ENCODE measurements at regions not wholly inside any gene's neighbourhood (a gene's known extent, or its start where the extent isn't known, plus 50 kb on each side); places are given as distances from the start of the nearest gene placed in this dataset.
"Not testable (repeated sequence)": the region's sequence is repeated elsewhere in the genome, so short reads cannot be mapped to it uniquely, and the experiment has no call there.

DNA sequence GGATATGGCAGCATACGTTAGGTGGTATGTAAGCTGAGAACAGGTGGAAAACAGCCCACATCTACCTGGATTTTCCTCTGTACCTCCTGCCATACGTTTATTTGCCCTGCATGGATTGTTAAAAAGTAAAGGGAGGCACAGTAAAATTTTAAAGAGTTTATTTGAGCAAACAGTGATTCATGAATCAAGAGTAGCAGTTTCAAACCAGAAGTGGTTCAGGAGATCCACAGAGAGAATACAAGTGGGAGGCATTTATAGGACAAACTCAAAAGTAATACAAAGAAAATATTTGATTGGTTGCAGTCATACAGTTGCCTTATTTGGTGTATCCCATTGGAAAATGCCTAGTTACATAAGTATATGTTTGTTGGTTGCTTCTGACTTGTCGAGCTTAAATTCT, 117.6 kb downstream of the FAM170A start:
- DNase-seq, result no peak
- no peak for TF ChIP-seq POLR2A (IDR thresholded peaks at IDR 0.05)
- TF ChIP-seq, protein P1, sequence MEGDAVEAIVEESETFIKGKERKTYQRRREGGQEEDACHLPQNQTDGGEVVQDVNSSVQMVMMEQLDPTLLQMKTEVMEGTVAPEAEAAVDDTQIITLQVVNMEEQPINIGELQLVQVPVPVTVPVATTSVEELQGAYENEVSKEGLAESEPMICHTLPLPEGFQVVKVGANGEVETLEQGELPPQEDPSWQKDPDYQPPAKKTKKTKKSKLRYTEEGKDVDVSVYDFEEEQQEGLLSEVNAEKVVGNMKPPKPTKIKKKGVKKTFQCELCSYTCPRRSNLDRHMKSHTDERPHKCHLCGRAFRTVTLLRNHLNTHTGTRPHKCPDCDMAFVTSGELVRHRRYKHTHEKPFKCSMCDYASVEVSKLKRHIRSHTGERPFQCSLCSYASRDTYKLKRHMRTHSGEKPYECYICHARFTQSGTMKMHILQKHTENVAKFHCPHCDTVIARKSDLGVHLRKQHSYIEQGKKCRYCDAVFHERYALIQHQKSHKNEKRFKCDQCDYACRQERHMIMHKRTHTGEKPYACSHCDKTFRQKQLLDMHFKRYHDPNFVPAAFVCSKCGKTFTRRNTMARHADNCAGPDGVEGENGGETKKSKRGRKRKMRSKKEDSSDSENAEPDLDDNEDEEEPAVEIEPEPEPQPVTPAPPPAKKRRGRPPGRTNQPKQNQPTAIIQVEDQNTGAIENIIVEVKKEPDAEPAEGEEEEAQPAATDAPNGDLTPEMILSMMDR (IDR thresholded peaks at IDR 0.05), result no peak
- Histone ChIP-seq H3K36me3 (no peaks in the 10 kb centered on the region), H3K27me3 (no peaks in the 10 kb centered on the region), H3K4me3 (no peak overlapping the region), H3K27ac (no peak overlapping the region), H3K4me1 (no peaks in the 10 kb centered on the region), H3K9me3 (no peaks in the 10 kb centered on the region)
- intact Hi-C loops (cut with DNase I; ENCODE audit: low total_unique reads), result no loop called here

DNA sequence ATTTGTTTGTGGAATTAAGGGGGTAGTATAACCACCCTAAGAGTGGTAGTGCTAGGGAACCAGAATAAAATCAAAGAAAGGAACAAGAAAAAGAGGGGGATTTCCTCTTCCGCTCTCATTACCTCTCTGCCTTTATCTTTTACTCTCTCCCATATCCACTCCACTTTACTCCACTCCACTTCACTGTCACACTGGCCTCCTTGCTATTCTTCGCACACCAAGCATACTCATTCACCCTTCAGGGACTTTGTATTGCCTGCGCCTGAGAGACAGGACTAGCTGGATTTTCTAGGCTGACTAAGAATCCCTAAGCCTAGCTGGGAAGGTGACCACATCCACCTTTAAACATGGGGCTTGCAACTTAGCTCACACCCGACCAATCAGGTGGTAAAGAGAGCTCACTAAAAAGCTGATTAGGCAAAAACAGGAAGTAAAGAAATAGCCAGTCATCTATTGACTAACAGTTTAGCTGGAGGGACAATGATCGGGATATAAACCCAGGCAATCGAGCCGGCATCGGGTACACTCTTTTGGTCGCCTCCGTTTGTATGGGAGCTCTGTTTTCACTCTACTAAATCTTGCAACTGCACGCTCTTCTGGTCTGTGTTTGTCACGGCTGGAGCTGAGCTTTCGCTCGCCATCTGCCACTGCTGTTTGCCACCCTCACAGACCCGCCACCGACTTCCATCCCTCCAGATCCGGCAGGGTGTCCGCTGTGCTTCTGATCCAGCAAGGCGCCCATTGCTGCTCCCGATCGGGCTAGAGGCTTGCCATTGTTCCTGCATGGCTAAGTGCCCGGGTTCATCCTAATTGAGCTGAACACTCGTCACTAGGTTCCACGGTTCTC, 121.8 kb downstream of the FAM170A start:
- no peaks in the 10 kb centered on the region for H3K27me3 ChIP-seq
- intact Hi-C loops (cut with DNase I; ENCODE audit: low total_unique reads), result no loop called here
- no peak for DNase-seq
- TF ChIP-seq POLR2A (IDR thresholded peaks at IDR 0.05), result no peak
- TF ChIP-seq, protein P1 (IDR thresholded peaks at IDR 0.05), result no peak
- no peaks in the 10 kb centered on the region for H3K4me1 ChIP-seq
- H3K4me3 ChIP-seq, result no peak overlapping the region
- H3K27ac ChIP-seq, result no peak overlapping the region
- no peaks in the 10 kb centered on the region for H3K36me3 ChIP-seq
- no peaks in the 10 kb centered on the region for H3K9me3 ChIP-seq

DNA sequence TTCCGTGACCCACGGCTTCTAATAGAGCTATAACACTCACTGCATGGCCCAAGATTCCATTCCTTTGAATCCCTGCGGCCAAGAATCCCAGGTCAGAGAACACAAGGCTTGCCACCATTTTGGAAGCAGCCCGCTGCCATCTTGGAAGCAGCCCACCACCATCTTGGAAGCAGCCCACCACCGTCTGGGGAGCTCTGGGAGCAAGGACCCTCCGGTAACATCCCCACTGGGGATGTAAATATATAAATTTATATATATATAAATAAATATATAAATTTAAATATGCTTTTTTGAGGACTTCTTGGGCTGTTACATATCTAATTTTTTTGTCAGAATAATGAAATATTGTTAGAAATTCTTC, 122.4 kb downstream of the FAM170A start:
- no peak overlapping the region for H3K27ac ChIP-seq
- H3K9me3 ChIP-seq, result no peaks in the 10 kb centered on the region
- DNase-seq, result no peak
- H3K27me3 ChIP-seq, result no peaks in the 10 kb centered on the region
- H3K4me3 ChIP-seq, result no peak overlapping the region
- no peaks in the 10 kb centered on the region for H3K4me1 ChIP-seq
- no peaks in the 10 kb centered on the region for H3K36me3 ChIP-seq
- intact Hi-C loops (cut with DNase I; ENCODE audit: low total_unique reads), result no loop called here
- TF ChIP-seq POLR2A (IDR thresholded peaks at IDR 0.05), result no peak
- TF ChIP-seq, protein P1 (IDR thresholded peaks at IDR 0.05), result no peak

DNA sequence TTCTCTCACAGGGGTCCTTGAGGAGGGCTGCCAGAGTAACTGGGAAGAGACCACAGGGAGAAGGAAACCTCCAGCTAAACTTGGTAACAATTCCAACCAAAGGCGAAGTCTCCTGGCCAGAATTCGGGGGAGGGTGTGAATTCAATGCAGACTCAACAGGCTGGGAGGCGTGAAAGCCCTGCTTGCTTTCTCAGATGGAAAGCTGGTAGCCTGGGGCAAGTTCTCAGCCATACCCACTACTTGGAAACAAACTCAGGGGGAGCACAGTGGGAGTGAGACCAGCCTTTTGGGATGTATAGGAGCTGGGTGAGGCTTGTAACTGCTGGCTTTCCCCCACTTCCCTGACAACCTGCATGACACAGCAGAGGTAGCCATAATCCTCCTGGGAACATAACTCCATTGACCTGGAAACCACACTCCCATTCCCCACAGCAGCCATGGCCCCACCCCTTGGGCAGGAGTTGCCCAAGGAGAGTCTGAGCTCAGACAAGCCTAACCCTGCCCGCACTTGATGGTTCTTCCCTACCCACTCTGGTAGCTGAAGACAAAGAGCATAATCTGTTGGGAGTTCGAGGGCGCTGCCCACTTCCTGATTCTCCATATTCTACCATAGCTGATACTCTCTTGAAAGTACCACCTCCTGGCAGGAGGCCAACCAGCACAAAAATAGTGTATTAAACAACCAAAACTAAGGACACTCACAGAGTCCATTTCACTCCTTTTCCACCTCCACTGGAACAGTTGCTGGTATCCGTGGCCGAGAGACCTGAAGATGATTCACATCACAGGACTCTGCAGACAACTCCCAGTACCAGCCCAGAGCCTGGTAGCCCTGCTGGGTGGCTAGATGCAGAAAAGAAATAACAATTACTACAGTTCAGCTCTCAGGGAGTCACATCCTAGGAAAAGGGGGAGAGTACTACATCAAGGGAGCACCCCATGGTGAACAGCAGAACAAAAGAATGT, 123.8 kb downstream of the FAM170A start:
- H3K4me1 ChIP-seq, result no peaks in the 10 kb centered on the region
- no peak for TF ChIP-seq POLR2A (IDR thresholded peaks at IDR 0.05)
- TF ChIP-seq, protein P1 (IDR thresholded peaks at IDR 0.05), result no peak
- DNase-seq, result no peak
- intact Hi-C loops (cut with DNase I; ENCODE audit: low total_unique reads), result no loop called here
- H3K36me3 ChIP-seq, result no peaks in the 10 kb centered on the region
- H3K9me3 ChIP-seq, result no peaks in the 10 kb centered on the region
- no peaks in the 10 kb centered on the region for H3K27me3 ChIP-seq
- no peak overlapping the region for H3K4me3 ChIP-seq
- H3K27ac ChIP-seq, result no peak overlapping the region

DNA sequence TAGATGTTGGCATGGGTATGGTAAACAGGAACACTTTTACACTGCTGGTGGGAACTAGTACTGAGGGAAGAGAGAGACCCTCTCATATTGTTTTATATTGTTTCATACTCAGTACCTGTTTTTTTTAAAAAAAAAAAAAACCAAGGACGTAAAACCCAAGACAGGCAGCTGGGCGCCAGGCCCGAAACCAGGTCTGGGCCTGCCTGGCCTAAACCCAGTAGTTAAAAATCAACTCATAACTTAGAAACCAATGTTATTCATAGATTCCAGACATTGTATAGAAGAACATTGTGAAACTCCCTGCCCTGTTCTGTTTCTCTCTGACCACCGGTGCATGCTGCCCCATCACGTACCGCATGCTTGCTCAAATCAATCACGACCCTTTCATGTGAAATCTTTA, 125.5 kb downstream of the FAM170A start:
- H3K9me3 ChIP-seq; DNase-seq; H3K36me3 ChIP-seq; H3K27me3 ChIP-seq; H3K4me1 ChIP-seq; H3K4me3 ChIP-seq; intact Hi-C loops (cut with DNase I; ENCODE audit: low total_unique reads); H3K27ac ChIP-seq: not testable (repeated sequence)

All from uterus (tissue), 3 donors.